Keratinocyte (primary cell): ENCODE measurements at regions not wholly inside any gene's neighbourhood (a gene's known extent, or its start where the extent isn't known, plus 50 kb on each side); places are given as distances from the start of the nearest gene placed in this dataset.

Experiments
- DNase-seq: peaks from one replicate; pipeline ENCODE4 v3.0.0-alpha.2; 2011; ENCODE audit warnings: low read depth, missing footprints, low spot score
- FAIRE-seq: peaks from 2 replicates; lab custom pipeline; 2011; peaks lifted over from hg19 to GRCh38; lab: Jason Lieb, UNC
- H2AFZ ChIP-seq: 2 replicates; pipeline ENCODE4 v1.6.0; 2012; ENCODE audit warnings: low read length, control low read depth, inconsistent platforms; ENCODE audit not compliant: control insufficient read depth
- H3K27ac ChIP-seq: 2 replicates; pipeline ENCODE4 v1.5.1; 2011; ENCODE audit warnings: low read length; ENCODE audit not compliant: control insufficient read depth, insufficient read depth
- H3K27me3 ChIP-seq: 3 replicates; pipeline ENCODE4 v1.6.0; 2011; ENCODE audit warnings: low read length; ENCODE audit not compliant: control insufficient read depth, insufficient read depth; ENCODE audit errors: extremely low read depth
- H3K36me3 ChIP-seq, 2 experiments: 2 replicates in 1 of 2; 3 replicates in 1 of 2; pipeline ENCODE4 v1.5.1; 2011; ENCODE audit warnings: low read length in 2 of 2, mild to moderate bottlenecking in 1 of 2; ENCODE audit not compliant: control insufficient read depth in 2 of 2, insufficient read depth in 2 of 2; ENCODE audit errors: extremely low read depth in 1 of 2
- H3K4me1 ChIP-seq: 3 replicates; pipeline ENCODE4 v1.5.1; 2011; ENCODE audit warnings: low read length; ENCODE audit not compliant: control insufficient read depth, insufficient read depth; ENCODE audit errors: extremely low read depth
- H3K4me2 ChIP-seq: 3 replicates; pipeline ENCODE4 v1.6.0; 2011; ENCODE audit warnings: low read depth, low read length; ENCODE audit not compliant: control insufficient read depth, insufficient read depth; ENCODE audit errors: extremely low read depth
- H3K4me3 ChIP-seq, 3 experiments: fragments of 200-600 bp in 1 of 3; sonication (generic) in 1 of 3; 2 replicates in 2 of 3; 3 replicates in 1 of 3; pipeline ENCODE4 v1.5.1; 2011 to 2016; ENCODE audit warnings: low read length in 3 of 3, mild to moderate bottlenecking in 3 of 3, control low read depth in 2 of 3, inconsistent platforms in 1 of 3, low read depth in 1 of 3, mixed read lengths in 1 of 3, mixed run types in 1 of 3, moderate library complexity in 1 of 3; ENCODE audit not compliant: control insufficient read depth in 2 of 3, insufficient read depth in 2 of 3; ENCODE audit errors: extremely low read depth in 1 of 3
- H3K79me2 ChIP-seq: 2 replicates; pipeline ENCODE4 v1.6.0; 2012; ENCODE audit warnings: low read length; ENCODE audit not compliant: control insufficient read depth, insufficient read depth
- H3K9ac ChIP-seq: 3 replicates; pipeline ENCODE4 v1.6.0; 2011; ENCODE audit warnings: low read length; ENCODE audit not compliant: control insufficient read depth, insufficient read depth; ENCODE audit errors: extremely low read depth
- H3K9me1 ChIP-seq: 3 replicates; pipeline ENCODE4 v1.6.0; 2011; ENCODE audit warnings: low read length; ENCODE audit not compliant: control insufficient read depth, insufficient read depth; ENCODE audit errors: extremely low read depth
- H3K9me3 ChIP-seq: 2 replicates; pipeline ENCODE4 v1.5.1; 2012; ENCODE audit warnings: low read depth, low read length; ENCODE audit not compliant: control insufficient read depth
- H4K20me1 ChIP-seq: 3 replicates; pipeline ENCODE4 v1.6.0; 2011; ENCODE audit warnings: low read length; ENCODE audit not compliant: control insufficient read depth, insufficient read depth; ENCODE audit errors: extremely low read depth
- EZH2 ChIP-seq: IDR thresholded peaks from one replicate; pipeline ENCODE4 v1.6.1; 2012; ENCODE audit warnings: inconsistent platforms, mild to moderate bottlenecking, low read length, moderate library complexity
- dilution Hi-C: fragments of 300-500 bp; cut with MboI; formaldehyde crosslinking; loops from one replicate; pipeline ENCODE4 v1.7.0; 2020; ENCODE audit warnings: low sequenced_read_pairs; ENCODE audit not compliant: extremely low pct_ligation_motif_present
- TF ChIP-seq, protein P1 (sequence below), 3 experiments: IDR thresholded peaks in 1 of 3; conservative IDR thresholded peaks in 1 of 3; optimal IDR thresholded peaks in 1 of 3; 2 replicates in 2 of 3; 3 replicates in 1 of 3; pipeline versions ENCODE3 to v1.5.1; 2011; ENCODE audit warnings: low read length in 3 of 3, mild to moderate bottlenecking in 3 of 3, moderate library complexity in 2 of 3, control low read depth in 1 of 3, inconsistent platforms in 1 of 3; ENCODE audit not compliant: insufficient read depth in 2 of 3; ENCODE audit errors: extremely low read depth in 1 of 3

DNA sequence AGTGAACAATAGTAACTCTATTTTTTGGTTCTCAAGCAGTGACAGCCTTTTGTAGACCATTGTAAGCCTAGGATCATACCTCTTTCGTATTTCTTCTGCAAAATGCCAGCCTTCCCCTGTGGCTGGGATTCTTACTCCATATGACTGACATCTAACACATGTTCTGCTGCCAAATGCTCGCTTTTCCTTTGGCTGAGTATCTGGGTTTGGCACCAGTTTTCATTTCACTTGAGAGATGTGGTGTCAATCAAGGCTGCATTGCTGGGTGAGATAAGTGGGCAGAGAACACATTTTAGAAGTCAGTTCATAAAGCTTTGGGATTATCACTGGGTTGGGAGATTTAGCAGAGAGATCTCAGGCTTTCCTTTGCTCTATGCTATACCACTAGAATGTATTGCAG, 514.7 kb upstream of the SGO1 start:
- no peak overlapping the region for H3K27ac ChIP-seq
- H3K79me2 ChIP-seq, result no peaks in the 10 kb centered on the region
- DNase-seq, result no peak
- H2AFZ ChIP-seq, result no peak overlapping the region
- H3K27me3 ChIP-seq, result no peaks in the 10 kb centered on the region
- H3K9ac ChIP-seq, result no peak overlapping the region
- dilution Hi-C loops, result no loop called here
- no peak for FAIRE-seq
- H3K4me2 ChIP-seq, result no peak overlapping the region
- no peaks in the 10 kb centered on the region for H3K4me1 ChIP-seq
- no peaks in the 10 kb centered on the region for H3K9me1 ChIP-seq
- no peaks in the 10 kb centered on the region for H3K9me3 ChIP-seq
- no peak overlapping the region for H3K4me3 ChIP-seq
- H4K20me1 ChIP-seq, result no peaks in the 10 kb centered on the region
- TF ChIP-seq EZH2, result no peak
- TF ChIP-seq, protein P1, sequence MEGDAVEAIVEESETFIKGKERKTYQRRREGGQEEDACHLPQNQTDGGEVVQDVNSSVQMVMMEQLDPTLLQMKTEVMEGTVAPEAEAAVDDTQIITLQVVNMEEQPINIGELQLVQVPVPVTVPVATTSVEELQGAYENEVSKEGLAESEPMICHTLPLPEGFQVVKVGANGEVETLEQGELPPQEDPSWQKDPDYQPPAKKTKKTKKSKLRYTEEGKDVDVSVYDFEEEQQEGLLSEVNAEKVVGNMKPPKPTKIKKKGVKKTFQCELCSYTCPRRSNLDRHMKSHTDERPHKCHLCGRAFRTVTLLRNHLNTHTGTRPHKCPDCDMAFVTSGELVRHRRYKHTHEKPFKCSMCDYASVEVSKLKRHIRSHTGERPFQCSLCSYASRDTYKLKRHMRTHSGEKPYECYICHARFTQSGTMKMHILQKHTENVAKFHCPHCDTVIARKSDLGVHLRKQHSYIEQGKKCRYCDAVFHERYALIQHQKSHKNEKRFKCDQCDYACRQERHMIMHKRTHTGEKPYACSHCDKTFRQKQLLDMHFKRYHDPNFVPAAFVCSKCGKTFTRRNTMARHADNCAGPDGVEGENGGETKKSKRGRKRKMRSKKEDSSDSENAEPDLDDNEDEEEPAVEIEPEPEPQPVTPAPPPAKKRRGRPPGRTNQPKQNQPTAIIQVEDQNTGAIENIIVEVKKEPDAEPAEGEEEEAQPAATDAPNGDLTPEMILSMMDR (optimal IDR thresholded peaks at IDR 0.05 in 1 of 3, IDR thresholded peaks at IDR 0.05 in 1 of 3, conservative IDR thresholded peaks at IDR 0.05 in 1 of 3; ENCODE audit: extremely low read depth in 1 of 3, insufficient read depth in 2 of 3, low read length in 3 of 3), result no peak
- no peaks in the 10 kb centered on the region for H3K36me3 ChIP-seq

DNA sequence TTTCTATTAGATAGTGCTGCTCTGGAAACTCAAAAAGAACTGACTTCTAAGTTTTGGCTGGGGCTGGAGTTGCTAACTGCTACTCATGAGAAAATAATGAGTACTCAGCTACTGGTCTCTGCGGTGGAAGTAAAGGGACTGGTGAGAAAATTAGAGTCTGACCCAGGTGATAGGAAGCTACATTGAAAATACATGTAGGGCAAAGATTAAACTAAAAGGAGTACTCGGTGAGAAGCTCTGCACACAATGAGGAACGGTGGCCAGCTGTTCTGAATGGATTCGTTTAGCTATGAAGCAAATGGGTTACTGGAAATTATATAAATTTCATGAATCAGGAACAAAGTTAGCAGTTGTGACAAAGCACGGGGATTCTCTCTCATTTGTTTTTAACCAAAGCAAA, 512.9 kb upstream of the SGO1 start:
- H3K4me2 ChIP-seq, result no peak overlapping the region
- no peaks in the 10 kb centered on the region for H3K9me3 ChIP-seq
- FAIRE-seq (no peak), DNase-seq (no peak)
- no peak overlapping the region for H3K27ac ChIP-seq
- H4K20me1 ChIP-seq, result no peaks in the 10 kb centered on the region
- H2AFZ ChIP-seq, result no peak overlapping the region
- no peaks in the 10 kb centered on the region for H3K9me1 ChIP-seq
- dilution Hi-C loops, result no loop called here
- no peak overlapping the region for H3K4me3 ChIP-seq
- H3K9ac ChIP-seq, result no peak overlapping the region
- H3K36me3 ChIP-seq, result no peaks in the 10 kb centered on the region
- H3K79me2 ChIP-seq, result no peaks in the 10 kb centered on the region
- TF ChIP-seq, protein P1 (optimal IDR thresholded peaks at IDR 0.05 in 1 of 3, IDR thresholded peaks at IDR 0.05 in 1 of 3, conservative IDR thresholded peaks at IDR 0.05 in 1 of 3; ENCODE audit: extremely low read depth in 1 of 3, insufficient read depth in 2 of 3, low read length in 3 of 3), result no peak
- TF ChIP-seq EZH2, result no peak
- no peaks in the 10 kb centered on the region for H3K27me3 ChIP-seq
- H3K4me1 ChIP-seq, result no peaks in the 10 kb centered on the region
